ENCODE measurements at regions not wholly inside any gene's neighbourhood (a gene's known extent, or its start where the extent isn't known, plus 50 kb on each side); places are given as distances from the start of the nearest gene placed in this dataset.
A peak's percentile ranks its signal among the peaks of the same experiment; 100 is the strongest.

GRCh38 chr11:15888556-15889345 lies 467.6 kb downstream of the SOX6 start:
- no peak for ATAC-seq
- DNase-seq (ENCODE audit: low spot score) = no peak

GRCh38 chr11:15889363-15890030 lies 466.8 kb downstream of the SOX6 start:
- ATAC-seq (no peak), DNase-seq (ENCODE audit: low spot score) (no peak)

- no peak for DNase-seq (ENCODE audit: low spot score)
- no peak for ATAC-seq
These were observed 466.2 kb downstream of the SOX6 start for GRCh38 chr11:15890031-15890713.

GRCh38 chr11:15893080-15893492 lies 463.3 kb downstream of the SOX6 start:
- ATAC-seq = no peak
- no peak for DNase-seq (ENCODE audit: low spot score)

GRCh38 chr11:15896026-15896425 lies 460.3 kb downstream of the SOX6 start:
- ATAC-seq (no peak), DNase-seq (ENCODE audit: low spot score) (no peak)

- ATAC-seq = no peak
- DNase-seq (ENCODE audit: low spot score) = no peak
These were observed 459.8 kb downstream of the SOX6 start for GRCh38 chr11:15896530-15896929.

- no peak for DNase-seq (ENCODE audit: low spot score)
- peak; percentile 49 for ATAC-seq
These were observed 459.0 kb downstream of the SOX6 start for GRCh38 chr11:15897211-15897960.

- DNase-seq (ENCODE audit: low spot score) = no peak
- no peak for ATAC-seq
These were observed 455.3 kb downstream of the SOX6 start for GRCh38 chr11:15901054-15901453.

GRCh38 chr11:15901790-15902189 lies 454.6 kb downstream of the SOX6 start:
- DNase-seq (ENCODE audit: low spot score) = no peak
- ATAC-seq = peak; percentile 7

GRCh38 chr11:15903246-15903645 lies 453.1 kb downstream of the SOX6 start:
- peak; percentile 60 for ATAC-seq

GRCh38 chr11:15905366-15906104 lies 450.8 kb downstream of the SOX6 start:
- DNase-seq (ENCODE audit: low spot score) (peak; percentile 75), ATAC-seq (peak; percentile 88)

More at GRCh38 chr11:15903246-15903645, 453.1 kb downstream of the SOX6 start:
- peak; percentile 55 for DNase-seq (ENCODE audit: low spot score)

- DNase-seq (ENCODE audit: low spot score) (no peak), ATAC-seq (no peak)
These were observed 449.8 kb downstream of the SOX6 start for GRCh38 chr11:15906481-15907035.

- ATAC-seq = no peak
- DNase-seq (ENCODE audit: low spot score) = no peak
These were observed 448.5 kb downstream of the SOX6 start for GRCh38 chr11:15907806-15908205.

- ATAC-seq (no peak), DNase-seq (ENCODE audit: low spot score) (no peak)
These were observed 446.3 kb downstream of the SOX6 start for GRCh38 chr11:15909937-15910598.

GRCh38 chr11:15910761-15911160 lies 445.6 kb downstream of the SOX6 start:
- DNase-seq (ENCODE audit: low spot score) = no peak

GRCh38 chr11:15911377-15912044 lies 444.8 kb downstream of the SOX6 start:
- DNase-seq (ENCODE audit: low spot score) = peak; percentile 54
- no peak for ATAC-seq

More at GRCh38 chr11:15910761-15911160, 445.6 kb downstream of the SOX6 start:
- ATAC-seq = no peak

- ATAC-seq = no peak
- no peak for DNase-seq (ENCODE audit: low spot score)
These were observed 444.1 kb downstream of the SOX6 start for GRCh38 chr11:15912291-15912690.

- ATAC-seq (no peak), DNase-seq (ENCODE audit: low spot score) (no peak)
These were observed 443.5 kb downstream of the SOX6 start for GRCh38 chr11:15912825-15913224.

- no peak for DNase-seq (ENCODE audit: low spot score)
- ATAC-seq = no peak
These were observed 443.1 kb downstream of the SOX6 start for GRCh38 chr11:15913261-15913660.
